HEK293 (cell line): ENCODE measurements at regions not wholly inside any gene's neighbourhood (a gene's known extent, or its start where the extent isn't known, plus 50 kb on each side); places are given as distances from the start of the nearest gene placed in this dataset.

Experiments used
- CTCF ChIA-PET: fragments of 350-600 bp; formaldehyde crosslinking; extraction: SDS; loops from one replicate; lab custom pipeline; 2021; ENCODE audit warnings: antibody characterized with exemption; lab: Yijun Ruan, JAX
- POLR2A ChIA-PET: fragments of 300-600 bp; formaldehyde crosslinking; extraction: SDS; loops from one replicate; lab custom pipeline; 2020; ENCODE audit warnings: antibody characterized with exemption, inconsistent platforms; lab: Yijun Ruan, JAX
- H3K27ac ChIP-seq: fragments of 200-500 bp; sonication (Bioruptor generic); 2 replicates; pipeline ENCODE4 v1.5.1; 2014; ENCODE audit warnings: low read depth, low read length, control low read depth, inconsistent platforms; ENCODE audit errors: extremely low read depth
- H3K36me3 ChIP-seq, 2 experiments: fragments of 200-500 bp in 1 of 2; sonication (Bioruptor generic) in 1 of 2; 1 replicate in 1 of 2; 2 replicates in 1 of 2; pipeline ENCODE4 v1.5.1; 2014 to 2017; ENCODE audit warnings: inconsistent platforms in 2 of 2, low read length in 2 of 2; ENCODE audit not compliant: control insufficient read depth in 2 of 2, insufficient read depth in 1 of 2
- H3K4me1 ChIP-seq: fragments of 200-500 bp; sonication (Bioruptor generic); 2 replicates; pipeline ENCODE4 v1.5.1; 2014; ENCODE audit warnings: mild to moderate bottlenecking, low read length, inconsistent platforms; ENCODE audit not compliant: control insufficient read depth, insufficient read depth
- H3K4me3 ChIP-seq: 2 replicates; pipeline ENCODE4 v1.5.1; 2011; ENCODE audit warnings: low read depth, mild to moderate bottlenecking, control low read depth, low read length, moderate library complexity
- H3K9me3 ChIP-seq: fragments of 200-500 bp; sonication (Bioruptor generic); 2 replicates; pipeline ENCODE4 v1.5.1; 2014; ENCODE audit warnings: low read depth, low read length, inconsistent platforms; ENCODE audit not compliant: control insufficient read depth, insufficient read depth
- GLIS1 ChIP-seq: fragments of 450-650 bp; formaldehyde crosslinking; IDR thresholded peaks from 2 replicates; pipeline ENCODE4 v1.5.1; 2016; ENCODE audit warnings: missing biosample characterization, missing genetic modification characterization
- HOXD13 ChIP-seq: sonication (generic); formaldehyde crosslinking; IDR thresholded peaks from 2 replicates; pipeline ENCODE4 v1.8.0; 2022; ENCODE audit warnings: missing genetic modification reagents, borderline replicate concordance
- KLF8 ChIP-seq: fragments of 450-650 bp; formaldehyde crosslinking; IDR thresholded peaks from 2 replicates; pipeline ENCODE4 v1.5.1; 2016; ENCODE audit warnings: missing biosample characterization, missing genetic modification characterization
- MEIS1 ChIP-seq: sonication (generic); formaldehyde crosslinking; IDR thresholded peaks from 2 replicates; pipeline ENCODE4 v1.8.1; 2022; ENCODE audit warnings: missing genetic modification reagents, mild to moderate bottlenecking, borderline replicate concordance
- SALL2 ChIP-seq: fragments of 450-650 bp; formaldehyde crosslinking; IDR thresholded peaks from 2 replicates; pipeline ENCODE4 v1.5.0; 2017; ENCODE audit warnings: missing biosample characterization, mild to moderate bottlenecking, missing genetic modification characterization, borderline replicate concordance
- SETDB1 ChIP-seq: IDR thresholded peaks from one replicate; pipeline ENCODE4 v1.6.1; 2017; ENCODE audit warnings: mild to moderate bottlenecking, low read length, moderate library complexity, mixed read lengths; ENCODE audit not compliant: insufficient read length
- YY2 ChIP-seq: fragments of 450-650 bp; formaldehyde crosslinking; IDR thresholded peaks from 2 replicates; pipeline ENCODE4 v1.5.1; 2016; ENCODE audit warnings: missing biosample characterization, missing genetic modification characterization
- ZFP41 ChIP-seq: fragments of 450-650 bp; formaldehyde crosslinking; IDR thresholded peaks from 2 replicates; pipeline ENCODE4 v1.5.1; 2016; ENCODE audit warnings: missing biosample characterization, missing genetic modification characterization, borderline replicate concordance
- ZNF114 ChIP-seq: fragments of 450-650 bp; formaldehyde crosslinking; IDR thresholded peaks from 2 replicates; pipeline ENCODE4 v1.5.0; 2017; ENCODE audit warnings: missing biosample characterization, missing genetic modification characterization
- ZNF16 ChIP-seq: fragments of 450-650 bp; formaldehyde crosslinking; IDR thresholded peaks from 2 replicates; pipeline ENCODE4 v1.5.1; 2016; ENCODE audit warnings: low read depth, missing biosample characterization, missing genetic modification characterization
- ZNF354C ChIP-seq: fragments of 450-650 bp; formaldehyde crosslinking; IDR thresholded peaks from 2 replicates; pipeline ENCODE4 v1.5.1; 2016; ENCODE audit warnings: missing biosample characterization, missing genetic modification characterization, low read depth, borderline replicate concordance
- ZNF366 ChIP-seq: fragments of 450-650 bp; formaldehyde crosslinking; conservative IDR thresholded peaks from 2 replicates; pipeline ENCODE4 v1.5.1; 2016; ENCODE audit warnings: missing biosample characterization, missing genetic modification characterization
- ZNF426 ChIP-seq: fragments of 450-650 bp; formaldehyde crosslinking; IDR thresholded peaks from 2 replicates; pipeline ENCODE4 v1.5.1; 2017; ENCODE audit warnings: missing biosample characterization, missing genetic modification characterization, mild to moderate bottlenecking, inconsistent platforms, moderate library complexity
- ZNF529 ChIP-seq: fragments of 450-650 bp; formaldehyde crosslinking; IDR thresholded peaks from 2 replicates; pipeline ENCODE4 v1.5.1; 2017; ENCODE audit warnings: missing genetic modification characterization, missing biosample characterization; ENCODE audit not compliant: insufficient replicate concordance
- ZNF561 ChIP-seq: fragments of 450-650 bp; IDR thresholded peaks from 2 replicates; pipeline ENCODE4 v1.5.1; 2018; ENCODE audit warnings: missing biosample characterization, missing genetic modification characterization, borderline replicate concordance
- ZNF623 ChIP-seq: fragments of 450-650 bp; formaldehyde crosslinking; IDR thresholded peaks from 2 replicates; pipeline ENCODE4 v1.5.1; 2016; ENCODE audit warnings: missing biosample characterization, missing genetic modification characterization
- ZNF701 ChIP-seq: fragments of 450-650 bp; formaldehyde crosslinking; IDR thresholded peaks from 2 replicates; pipeline ENCODE4 v1.5.1; 2016; ENCODE audit warnings: missing biosample characterization, missing genetic modification characterization
- ZSCAN16 ChIP-seq: fragments of 450-650 bp; formaldehyde crosslinking; IDR thresholded peaks from 2 replicates; pipeline ENCODE4 v1.5.1; 2016; ENCODE audit warnings: missing biosample characterization, missing genetic modification characterization
- ZSCAN23 ChIP-seq: fragments of 450-650 bp; formaldehyde crosslinking; IDR thresholded peaks from 2 replicates; pipeline ENCODE4 v1.5.1; 2016; ENCODE audit warnings: missing biosample characterization, missing genetic modification characterization
- TF ChIP-seq, protein P1 (sequence below): fragments of 450-650 bp; formaldehyde crosslinking; IDR thresholded peaks from 2 replicates; pipeline ENCODE4 v1.5.1; 2016; ENCODE audit warnings: missing biosample characterization, missing genetic modification characterization
- TF ChIP-seq, protein P2 (sequence below): fragments of 450-650 bp; IDR thresholded peaks from 2 replicates; pipeline ENCODE4 v1.5.1; 2018; ENCODE audit warnings: missing biosample characterization, missing genetic modification characterization
- TF ChIP-seq, protein P3 (sequence below): fragments of 450-650 bp; formaldehyde crosslinking; IDR thresholded peaks from 2 replicates; pipeline ENCODE4 v1.5.1; 2016; ENCODE audit warnings: missing biosample characterization, missing genetic modification characterization
- TF ChIP-seq, protein P4 (sequence below): fragments of 450-650 bp; formaldehyde crosslinking; IDR thresholded peaks from 2 replicates; pipeline ENCODE4 v1.5.1; 2016; ENCODE audit warnings: missing biosample characterization, missing genetic modification characterization, low read depth
- TF ChIP-seq, protein P5 (sequence below): fragments of 450-650 bp; formaldehyde crosslinking; IDR thresholded peaks from 2 replicates; pipeline ENCODE4 v1.5.1; 2017; ENCODE audit warnings: missing biosample characterization, missing genetic modification characterization

DNA sequence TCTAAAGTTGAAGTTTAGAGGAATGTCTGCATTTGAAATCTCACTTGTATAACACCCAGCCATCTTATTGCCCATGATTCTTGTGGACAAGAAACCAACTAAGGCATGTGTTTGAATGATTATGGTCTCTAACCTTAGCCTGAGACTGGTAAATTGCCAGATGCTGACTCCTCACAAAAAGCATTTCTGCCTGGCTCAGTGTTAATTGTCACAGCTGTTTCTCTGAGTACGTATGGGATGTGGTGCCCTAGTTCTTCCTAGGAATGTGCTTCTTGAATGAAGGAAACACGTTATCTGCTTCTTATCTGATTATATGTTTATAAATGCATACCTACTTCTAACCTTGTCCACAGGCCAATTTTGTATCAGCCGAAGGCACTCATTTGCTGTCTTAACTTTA is 63.1 kb upstream of the NDP start:
- TF ChIP-seq ZNF354C (tag by site-specific recombination) (no peak), MEIS1 (no peak), ZFP41 (tag by site-specific recombination) (no peak), ZNF561 (tag by site-specific recombination) (no peak), GLIS1 (tag by site-specific recombination) (no peak), SETDB1 (no peak), ZNF701 (tag by site-specific recombination) (no peak), ZNF529 (no peak), ZNF16 (tag by site-specific recombination) (no peak), ZNF366 (tag by site-specific recombination) (no peak), ZNF426 (tag by site-specific recombination) (no peak), SALL2 (tag by site-specific recombination) (no peak), YY2 (tag by site-specific recombination) (no peak)
- TF ChIP-seq, protein P1, sequence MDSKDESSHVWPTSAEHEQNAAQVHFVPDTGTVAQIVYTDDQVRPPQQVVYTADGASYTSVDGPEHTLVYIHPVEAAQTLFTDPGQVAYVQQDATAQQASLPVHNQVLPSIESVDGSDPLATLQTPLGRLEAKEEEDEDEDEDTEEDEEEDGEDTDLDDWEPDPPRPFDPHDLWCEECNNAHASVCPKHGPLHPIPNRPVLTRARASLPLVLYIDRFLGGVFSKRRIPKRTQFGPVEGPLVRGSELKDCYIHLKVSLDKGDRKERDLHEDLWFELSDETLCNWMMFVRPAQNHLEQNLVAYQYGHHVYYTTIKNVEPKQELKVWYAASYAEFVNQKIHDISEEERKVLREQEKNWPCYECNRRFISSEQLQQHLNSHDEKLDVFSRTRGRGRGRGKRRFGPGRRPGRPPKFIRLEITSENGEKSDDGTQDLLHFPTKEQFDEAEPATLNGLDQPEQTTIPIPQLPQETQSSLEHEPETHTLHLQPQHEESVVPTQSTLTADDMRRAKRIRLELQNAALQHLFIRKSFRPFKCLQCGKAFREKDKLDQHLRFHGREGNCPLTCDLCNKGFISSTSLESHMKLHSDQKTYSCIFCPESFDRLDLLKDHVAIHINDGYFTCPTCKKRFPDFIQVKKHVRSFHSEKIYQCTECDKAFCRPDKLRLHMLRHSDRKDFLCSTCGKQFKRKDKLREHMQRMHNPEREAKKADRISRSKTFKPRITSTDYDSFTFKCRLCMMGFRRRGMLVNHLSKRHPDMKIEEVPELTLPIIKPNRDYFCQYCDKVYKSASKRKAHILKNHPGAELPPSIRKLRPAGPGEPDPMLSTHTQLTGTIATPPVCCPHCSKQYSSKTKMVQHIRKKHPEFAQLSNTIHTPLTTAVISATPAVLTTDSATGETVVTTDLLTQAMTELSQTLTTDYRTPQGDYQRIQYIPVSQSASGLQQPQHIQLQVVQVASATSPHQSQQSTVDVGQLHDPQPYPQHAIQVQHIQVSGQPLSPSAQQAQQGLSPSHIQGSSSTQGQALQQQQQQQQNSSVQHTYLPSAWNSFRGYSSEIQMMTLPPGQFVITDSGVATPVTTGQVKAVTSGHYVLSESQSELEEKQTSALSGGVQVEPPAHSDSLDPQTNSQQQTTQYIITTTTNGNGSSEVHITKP, result no peak
- H3K4me3 ChIP-seq, result no peak overlapping the region
- H3K27ac ChIP-seq, result no peak overlapping the region
- no peaks in the 10 kb centered on the region for H3K9me3 ChIP-seq
- H3K36me3 ChIP-seq, result no peaks in the 10 kb centered on the region
- ChIA-PET POLR2A (no interaction called here), CTCF (interaction anchor here (0.6 kb wide), 2 partner anchors 74 to 297 kb away, joined by 4 to 5 read pairs; no protein-coding TSS in a partner anchor)
- no peaks in the 10 kb centered on the region for H3K4me1 ChIP-seq

DNA sequence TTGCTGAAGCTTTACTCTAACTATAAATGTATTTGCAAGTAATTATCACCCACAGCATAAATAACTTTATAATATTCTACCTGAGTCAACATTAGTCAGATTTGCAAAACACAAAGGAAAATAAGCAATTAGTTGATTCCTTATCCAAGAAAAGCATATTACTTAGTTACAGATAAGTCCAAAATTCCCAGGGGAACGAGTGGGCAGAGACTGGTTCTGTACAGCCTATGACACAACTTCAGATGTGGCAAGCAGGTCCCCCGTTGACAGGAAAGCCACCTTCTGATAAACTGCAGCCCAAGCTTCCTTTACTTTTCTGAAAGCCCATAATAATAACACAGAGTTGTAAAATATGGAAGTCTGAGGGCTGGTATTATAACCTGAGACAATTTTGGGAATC is 62.4 kb upstream of the NDP start:
- Histone ChIP-seq H3K36me3 (no peaks in the 10 kb centered on the region), H3K9me3 (no peaks in the 10 kb centered on the region), H3K4me1 (no peaks in the 10 kb centered on the region), H3K4me3 (no peak overlapping the region), H3K27ac (no peak overlapping the region)
- ChIA-PET CTCF (interaction anchor here (1.3 kb wide), 1 partner anchor 10 kb away, joined by 8 read pairs; no protein-coding TSS in a partner anchor), POLR2A (interaction anchor here (0.6 kb wide), 1 partner anchor 9 kb away, joined by 3 read pairs; no protein-coding TSS in a partner anchor)
- TF ChIP-seq, protein P2, sequence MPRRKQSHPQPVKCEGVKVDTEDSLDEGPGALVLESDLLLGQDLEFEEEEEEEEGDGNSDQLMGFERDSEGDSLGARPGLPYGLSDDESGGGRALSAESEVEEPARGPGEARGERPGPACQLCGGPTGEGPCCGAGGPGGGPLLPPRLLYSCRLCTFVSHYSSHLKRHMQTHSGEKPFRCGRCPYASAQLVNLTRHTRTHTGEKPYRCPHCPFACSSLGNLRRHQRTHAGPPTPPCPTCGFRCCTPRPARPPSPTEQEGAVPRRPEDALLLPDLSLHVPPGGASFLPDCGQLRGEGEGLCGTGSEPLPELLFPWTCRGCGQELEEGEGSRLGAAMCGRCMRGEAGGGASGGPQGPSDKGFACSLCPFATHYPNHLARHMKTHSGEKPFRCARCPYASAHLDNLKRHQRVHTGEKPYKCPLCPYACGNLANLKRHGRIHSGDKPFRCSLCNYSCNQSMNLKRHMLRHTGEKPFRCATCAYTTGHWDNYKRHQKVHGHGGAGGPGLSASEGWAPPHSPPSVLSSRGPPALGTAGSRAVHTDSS (tag by site-specific recombination), result no peak
- no peak for TF ChIP-seq ZNF114
- TF ChIP-seq HOXD13, result no peak
- TF ChIP-seq ZSCAN16 (tag by site-specific recombination), result no peak
- TF ChIP-seq, protein P3, sequence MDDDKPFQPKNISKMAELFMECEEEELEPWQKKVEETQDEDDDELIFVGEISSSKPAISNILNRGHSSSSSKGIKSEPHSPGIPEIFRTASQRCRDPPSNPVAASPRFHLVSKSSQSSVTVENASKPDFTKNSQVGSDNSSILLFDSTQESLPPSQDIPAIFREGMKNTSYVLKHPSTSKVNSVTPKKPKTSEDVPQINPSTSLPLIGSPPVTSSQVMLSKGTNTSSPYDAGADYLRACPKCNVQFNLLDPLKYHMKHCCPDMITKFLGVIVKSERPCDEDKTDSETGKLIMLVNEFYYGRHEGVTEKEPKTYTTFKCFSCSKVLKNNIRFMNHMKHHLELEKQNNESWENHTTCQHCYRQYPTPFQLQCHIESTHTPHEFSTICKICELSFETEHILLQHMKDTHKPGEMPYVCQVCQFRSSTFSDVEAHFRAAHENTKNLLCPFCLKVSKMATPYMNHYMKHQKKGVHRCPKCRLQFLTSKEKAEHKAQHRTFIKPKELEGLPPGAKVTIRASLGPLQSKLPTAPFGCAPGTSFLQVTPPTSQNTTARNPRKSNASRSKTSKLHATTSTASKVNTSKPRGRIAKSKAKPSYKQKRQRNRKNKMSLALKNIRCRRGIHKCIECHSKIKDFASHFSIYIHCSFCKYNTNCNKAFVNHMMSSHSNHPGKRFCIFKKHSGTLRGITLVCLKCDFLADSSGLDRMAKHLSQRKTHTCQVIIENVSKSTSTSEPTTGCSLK (tag by site-specific recombination), result no peak
- TF ChIP-seq ZSCAN23, result no peak
- no peak for TF ChIP-seq ZNF623 (tag by site-specific recombination)
- TF ChIP-seq, protein P4, sequence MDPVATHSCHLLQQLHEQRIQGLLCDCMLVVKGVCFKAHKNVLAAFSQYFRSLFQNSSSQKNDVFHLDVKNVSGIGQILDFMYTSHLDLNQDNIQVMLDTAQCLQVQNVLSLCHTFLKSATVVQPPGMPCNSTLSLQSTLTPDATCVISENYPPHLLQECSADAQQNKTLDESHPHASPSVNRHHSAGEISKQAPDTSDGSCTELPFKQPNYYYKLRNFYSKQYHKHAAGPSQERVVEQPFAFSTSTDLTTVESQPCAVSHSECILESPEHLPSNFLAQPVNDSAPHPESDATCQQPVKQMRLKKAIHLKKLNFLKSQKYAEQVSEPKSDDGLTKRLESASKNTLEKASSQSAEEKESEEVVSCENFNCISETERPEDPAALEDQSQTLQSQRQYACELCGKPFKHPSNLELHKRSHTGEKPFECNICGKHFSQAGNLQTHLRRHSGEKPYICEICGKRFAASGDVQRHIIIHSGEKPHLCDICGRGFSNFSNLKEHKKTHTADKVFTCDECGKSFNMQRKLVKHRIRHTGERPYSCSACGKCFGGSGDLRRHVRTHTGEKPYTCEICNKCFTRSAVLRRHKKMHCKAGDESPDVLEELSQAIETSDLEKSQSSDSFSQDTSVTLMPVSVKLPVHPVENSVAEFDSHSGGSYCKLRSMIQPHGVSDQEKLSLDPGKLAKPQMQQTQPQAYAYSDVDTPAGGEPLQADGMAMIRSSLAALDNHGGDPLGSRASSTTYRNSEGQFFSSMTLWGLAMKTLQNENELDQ, result no peak
- no peak for TF ChIP-seq ZFP41 (tag by site-specific recombination)
- TF ChIP-seq KLF8 (tag by site-specific recombination), result no peak
- TF ChIP-seq, protein P5, sequence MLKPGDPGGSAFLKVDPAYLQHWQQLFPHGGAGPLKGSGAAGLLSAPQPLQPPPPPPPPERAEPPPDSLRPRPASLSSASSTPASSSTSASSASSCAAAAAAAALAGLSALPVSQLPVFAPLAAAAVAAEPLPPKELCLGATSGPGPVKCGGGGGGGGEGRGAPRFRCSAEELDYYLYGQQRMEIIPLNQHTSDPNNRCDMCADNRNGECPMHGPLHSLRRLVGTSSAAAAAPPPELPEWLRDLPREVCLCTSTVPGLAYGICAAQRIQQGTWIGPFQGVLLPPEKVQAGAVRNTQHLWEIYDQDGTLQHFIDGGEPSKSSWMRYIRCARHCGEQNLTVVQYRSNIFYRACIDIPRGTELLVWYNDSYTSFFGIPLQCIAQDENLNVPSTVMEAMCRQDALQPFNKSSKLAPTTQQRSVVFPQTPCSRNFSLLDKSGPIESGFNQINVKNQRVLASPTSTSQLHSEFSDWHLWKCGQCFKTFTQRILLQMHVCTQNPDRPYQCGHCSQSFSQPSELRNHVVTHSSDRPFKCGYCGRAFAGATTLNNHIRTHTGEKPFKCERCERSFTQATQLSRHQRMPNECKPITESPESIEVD (tag by site-specific recombination), result no peak
